AG04449 (cell line): ENCODE measurements at regions not wholly inside any gene's neighbourhood (a gene's known extent, or its start where the extent isn't known, plus 50 kb on each side); places are given as distances from the start of the nearest gene placed in this dataset.

Experiments
- CTCF ChIA-PET: fragments of 350-600 bp; formaldehyde crosslinking; extraction: SDS; loops from one replicate; lab custom pipeline; 2021; ENCODE audit warnings: antibody characterized with exemption; lab: Yijun Ruan, JAX
- POLR2A ChIA-PET: fragments of 400-600, 350-600 bp; formaldehyde crosslinking; extraction: SDS; loops from one replicate; lab custom pipeline; 2020; ENCODE audit warnings: antibody characterized with exemption, inconsistent platforms; lab: Yijun Ruan, JAX
- DNase-seq: peaks from one replicate; pipeline ENCODE4 v3.0.0-alpha.2; 2010; ENCODE audit warnings: low read depth, low spot score
- H3K4me3 ChIP-seq: 2 replicates; pipeline ENCODE4 v1.5.1; 2011; ENCODE audit warnings: low read depth, mild to moderate bottlenecking, control low read depth, low read length
- CTCF ChIP-seq: IDR thresholded peaks from one replicate; pipeline ENCODE4 v1.5.1; 2011; ENCODE audit warnings: mild to moderate bottlenecking, moderate library complexity, low read length, control low read depth, inconsistent platforms; ENCODE audit not compliant: insufficient read depth; ENCODE audit errors: missing control alignments

GRCh38 chr1:185441605-185442004 lies 124.6 kb upstream of the IVNS1ABP start:
- DNase-seq, result no peak
- TF ChIP-seq CTCF, result no peak
- no peak overlapping the region for H3K4me3 ChIP-seq
- ChIA-PET POLR2A (interaction anchor here (1.1 to 1.2 kb wide), 2 partner anchors 43 to 124 kb away, joined by 3 to 4 read pairs; partner anchors contain the start of gene IVNS1ABP), CTCF (interaction anchor here (1.0 to 2.4 kb wide), 3 partner anchors 11 to 228 kb away, joined by 3 to 9 read pairs (median 3); no protein-coding TSS in a partner anchor)

- DNase-seq, result no peak
- POLR2A ChIA-PET, result interaction anchor here (0.6 kb wide), 1 partner anchor 45 kb away, joined by 4 read pairs; no protein-coding TSS in a partner anchor
- no peak overlapping the region for H3K4me3 ChIP-seq
- CTCF ChIA-PET, result interaction anchor here (1.2 kb wide), 1 partner anchor 12 kb away, joined by 3 read pairs; no protein-coding TSS in a partner anchor
- no peak for TF ChIP-seq CTCF
These were observed 123.8 kb upstream of the IVNS1ABP start for GRCh38 chr1:185440877-185441276.

- CTCF ChIA-PET, result interaction anchor here (1.6 kb wide), 1 partner anchor 13 kb away, joined by 4 read pairs; no protein-coding TSS in a partner anchor
- POLR2A ChIA-PET, result no interaction called here
- TF ChIP-seq CTCF, result no peak
- no peak overlapping the region for H3K4me3 ChIP-seq
- DNase-seq, result no peak
These were observed 122.8 kb upstream of the IVNS1ABP start for GRCh38 chr1:185439727-185440415.

GRCh38 chr1:185438936-185439335 lies 121.9 kb upstream of the IVNS1ABP start:
- CTCF ChIA-PET, result interaction anchor here (1.1 to 1.6 kb wide), 2 partner anchors 12 to 231 kb away, joined by 3 to 4 read pairs; no protein-coding TSS in a partner anchor
- no peak for TF ChIP-seq CTCF
- no peak for DNase-seq
- no peak overlapping the region for H3K4me3 ChIP-seq
- POLR2A ChIA-PET, result no interaction called here

GRCh38 chr1:185435696-185436379 lies 118.8 kb upstream of the IVNS1ABP start:
- no peak overlapping the region for H3K4me3 ChIP-seq
- ChIA-PET CTCF (interaction anchor here (1.3 kb wide), 1 partner anchor 245 kb away, joined by 5 read pairs; no protein-coding TSS in a partner anchor), POLR2A (no interaction called here)
- no peak for TF ChIP-seq CTCF
- no peak for DNase-seq

- no peak overlapping the region for H3K4me3 ChIP-seq
- POLR2A ChIA-PET, result no interaction called here
- CTCF ChIA-PET, result interaction anchor here (0.7 kb wide), 1 partner anchor 236 kb away, joined by 3 read pairs; no protein-coding TSS in a partner anchor
- DNase-seq, result no peak
- TF ChIP-seq CTCF, result no peak
These were observed 117.7 kb upstream of the IVNS1ABP start for GRCh38 chr1:185434721-185435120.
